C4-2B (cell line): ENCODE measurements at regions not wholly inside any gene's neighbourhood (a gene's known extent, or its start where the extent isn't known, plus 50 kb on each side); places are given as distances from the start of the nearest gene placed in this dataset.

Experiments
- H3K27ac ChIP-seq: fragments of 450-650 bp; 2 replicates; pipeline ENCODE4 v1.5.1; 2017
- ZFX ChIP-seq: fragments of 450-650 bp; IDR thresholded peaks from 2 replicates; pipeline ENCODE4 v1.6.1; 2017
- TF ChIP-seq, protein P1 (sequence below): fragments of 450-650 bp; conservative IDR thresholded peaks from 2 replicates; pipeline ENCODE4 v1.5.1; 2017; ENCODE audit warnings: mild to moderate bottlenecking

DNA sequence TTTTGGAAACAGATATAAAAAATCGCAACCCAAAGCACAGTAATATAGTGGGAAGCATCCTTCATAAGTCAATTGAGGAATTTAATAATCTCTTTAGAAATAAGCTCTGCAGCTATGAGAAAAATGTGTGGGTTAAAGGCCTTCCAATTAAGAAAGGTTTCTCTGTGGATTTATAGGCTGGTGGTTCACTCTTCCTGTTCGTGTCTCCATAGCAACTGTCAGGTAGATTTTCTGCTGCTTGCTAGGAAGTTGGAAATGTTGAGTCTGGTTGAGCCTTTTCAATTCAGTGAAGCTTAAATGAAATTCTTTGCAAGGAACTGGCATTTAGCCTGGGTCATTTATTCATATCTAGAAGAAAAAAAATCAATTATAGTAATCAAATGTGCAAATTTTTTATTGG, 652.8 kb upstream of the CELF2 start:
- no peak for TF ChIP-seq ZFX
- TF ChIP-seq, protein P1, sequence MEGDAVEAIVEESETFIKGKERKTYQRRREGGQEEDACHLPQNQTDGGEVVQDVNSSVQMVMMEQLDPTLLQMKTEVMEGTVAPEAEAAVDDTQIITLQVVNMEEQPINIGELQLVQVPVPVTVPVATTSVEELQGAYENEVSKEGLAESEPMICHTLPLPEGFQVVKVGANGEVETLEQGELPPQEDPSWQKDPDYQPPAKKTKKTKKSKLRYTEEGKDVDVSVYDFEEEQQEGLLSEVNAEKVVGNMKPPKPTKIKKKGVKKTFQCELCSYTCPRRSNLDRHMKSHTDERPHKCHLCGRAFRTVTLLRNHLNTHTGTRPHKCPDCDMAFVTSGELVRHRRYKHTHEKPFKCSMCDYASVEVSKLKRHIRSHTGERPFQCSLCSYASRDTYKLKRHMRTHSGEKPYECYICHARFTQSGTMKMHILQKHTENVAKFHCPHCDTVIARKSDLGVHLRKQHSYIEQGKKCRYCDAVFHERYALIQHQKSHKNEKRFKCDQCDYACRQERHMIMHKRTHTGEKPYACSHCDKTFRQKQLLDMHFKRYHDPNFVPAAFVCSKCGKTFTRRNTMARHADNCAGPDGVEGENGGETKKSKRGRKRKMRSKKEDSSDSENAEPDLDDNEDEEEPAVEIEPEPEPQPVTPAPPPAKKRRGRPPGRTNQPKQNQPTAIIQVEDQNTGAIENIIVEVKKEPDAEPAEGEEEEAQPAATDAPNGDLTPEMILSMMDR = no peak
- H3K27ac ChIP-seq = no peak overlapping the region

DNA sequence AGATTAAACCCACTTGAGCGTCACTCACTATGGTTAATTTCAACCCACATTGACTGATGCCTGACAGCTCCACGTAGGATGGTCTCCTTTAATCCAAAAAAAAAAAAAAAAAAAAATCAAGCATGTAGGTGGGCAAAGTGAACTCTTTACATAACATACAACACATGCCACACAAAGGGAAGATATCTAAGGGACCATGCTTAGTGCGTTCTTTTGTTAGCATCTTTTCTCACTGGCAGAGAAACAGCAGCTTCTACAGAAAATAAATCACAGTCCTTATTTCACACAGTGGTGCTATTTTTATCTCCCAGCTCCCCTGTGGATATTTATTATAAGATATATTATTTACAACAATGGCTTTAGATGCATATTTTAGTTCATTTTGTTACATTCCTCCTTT, 652.0 kb upstream of the CELF2 start:
- no peak overlapping the region for H3K27ac ChIP-seq
- TF ChIP-seq ZFX = no peak
- TF ChIP-seq, protein P1 = no peak

DNA sequence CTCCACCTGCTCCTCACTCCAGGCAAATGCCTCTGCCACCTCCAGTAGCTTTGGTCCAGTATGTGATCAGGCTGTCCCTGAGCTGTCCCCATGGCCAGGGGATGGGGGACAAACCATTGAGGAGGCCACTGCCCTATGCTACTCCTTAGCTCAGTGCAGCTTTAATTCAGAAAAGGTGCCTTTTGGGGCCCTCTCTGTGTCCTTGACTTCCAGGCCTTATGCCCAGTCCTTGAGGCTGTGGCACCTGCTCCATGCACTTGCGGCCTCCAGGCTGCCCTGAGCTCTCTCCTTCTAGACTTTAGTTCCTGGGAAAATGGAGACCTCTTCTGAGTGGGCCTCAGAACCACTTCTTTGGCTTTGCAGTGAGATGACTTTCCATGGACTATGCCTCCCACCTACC, 650.8 kb upstream of the CELF2 start:
- no peak for TF ChIP-seq ZFX
- TF ChIP-seq, protein P1 = no peak
- H3K27ac ChIP-seq = no peak overlapping the region

DNA sequence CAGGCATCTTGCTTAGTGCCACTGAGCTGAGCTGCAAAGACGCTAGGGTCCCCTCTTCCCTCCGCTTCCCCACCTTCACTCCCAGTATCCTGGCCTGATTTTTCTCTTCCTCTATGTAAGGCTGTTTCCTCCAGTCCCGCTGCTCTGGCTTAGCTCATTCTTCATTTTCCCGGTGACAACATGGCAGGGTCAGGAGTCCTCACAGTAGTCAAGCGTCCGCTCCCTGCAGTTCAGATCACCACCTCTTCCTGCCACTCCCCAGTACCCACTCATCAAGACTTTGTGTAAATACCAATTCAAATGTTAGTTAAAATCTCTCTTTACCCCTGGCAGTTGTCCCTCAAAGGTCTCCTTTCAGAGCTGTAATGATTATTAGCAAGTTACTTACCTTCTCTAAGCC, 650.4 kb upstream of the CELF2 start:
- no peak overlapping the region for H3K27ac ChIP-seq
- TF ChIP-seq ZFX = no peak
- TF ChIP-seq, protein P1 = no peak

DNA sequence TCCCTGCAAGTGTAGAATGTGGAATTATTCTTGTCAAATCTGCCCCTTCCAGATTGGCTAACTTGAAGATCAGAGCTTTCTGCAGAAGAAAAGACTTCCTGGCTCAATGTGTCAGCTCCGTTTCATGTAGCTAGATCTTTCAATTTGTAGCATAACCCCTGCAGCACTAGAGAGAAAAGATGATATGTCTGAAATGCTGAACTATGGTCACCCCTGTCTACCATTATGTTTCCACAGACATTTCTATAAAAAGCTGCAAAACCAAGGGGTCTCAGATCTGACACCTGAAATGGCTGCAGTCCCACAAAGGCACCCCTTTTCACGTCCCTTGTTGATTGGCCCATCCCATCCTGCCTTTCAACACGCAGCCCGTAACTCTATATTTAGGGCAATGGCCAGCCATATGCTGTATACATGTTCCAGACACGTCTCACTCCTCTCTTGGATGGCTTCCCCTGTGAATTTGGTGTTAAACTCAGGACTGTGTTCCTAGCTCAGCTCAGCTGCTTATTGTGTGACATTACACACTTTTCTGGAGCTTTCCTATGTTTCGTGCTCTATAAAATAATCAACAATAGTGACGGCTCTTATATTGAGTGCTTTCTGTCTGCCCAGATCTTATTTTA, 648.6 kb upstream of the CELF2 start:
- TF ChIP-seq ZFX = no peak
- TF ChIP-seq, protein P1 = no peak
- H3K27ac ChIP-seq = no peak overlapping the region

DNA sequence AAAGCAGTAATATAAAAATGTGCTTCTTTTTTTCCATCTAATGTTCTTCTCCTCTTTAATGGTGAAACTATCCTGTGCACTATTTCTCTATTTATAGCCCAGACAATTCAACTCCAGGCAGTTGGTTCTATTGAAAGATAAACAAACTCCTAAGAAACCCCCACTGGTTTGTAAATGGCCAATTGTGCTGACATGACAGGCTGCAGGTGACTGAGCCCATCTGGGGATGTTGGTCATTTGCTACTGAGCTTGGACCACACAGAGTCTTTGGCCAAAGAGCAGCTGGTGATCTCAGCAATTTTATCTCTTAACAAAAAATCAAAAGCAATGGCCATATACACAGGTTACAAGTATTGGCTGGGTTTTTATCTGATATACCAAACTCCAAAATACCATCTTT, 631.8 kb upstream of the CELF2 start:
- H3K27ac ChIP-seq = no peak overlapping the region
- TF ChIP-seq ZFX = no peak
- TF ChIP-seq, protein P1 = no peak

DNA sequence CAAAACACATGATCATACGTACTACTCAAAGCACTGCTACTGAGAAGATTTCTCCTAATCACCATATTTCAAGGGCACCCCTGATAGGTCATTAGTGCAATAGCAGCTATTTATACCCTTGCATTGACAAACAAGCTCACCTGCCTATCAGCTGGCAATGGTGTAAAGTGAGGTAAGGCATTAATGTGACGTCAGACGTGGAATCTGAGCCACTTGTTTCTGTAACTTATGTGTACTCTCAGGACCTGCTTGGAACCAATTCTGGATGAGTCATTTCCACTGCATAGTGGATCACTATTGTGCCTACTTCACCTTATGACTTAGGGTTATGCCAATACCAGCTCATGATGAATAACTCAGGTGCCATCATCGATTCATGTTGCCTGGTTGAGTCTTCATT, 628.5 kb upstream of the CELF2 start:
- TF ChIP-seq, protein P1 = no peak
- TF ChIP-seq ZFX = no peak
- no peak overlapping the region for H3K27ac ChIP-seq
